C4-2B (cell line): ENCODE measurements at regions not wholly inside any gene's neighbourhood (a gene's known extent, or its start where the extent isn't known, plus 50 kb on each side); places are given as distances from the start of the nearest gene placed in this dataset.

Source experiments
- CTCF ChIP-seq: fragments of 450-650 bp; conservative IDR thresholded peaks from 2 replicates; pipeline ENCODE4 v1.5.1; 2017; ENCODE audit warnings: mild to moderate bottlenecking
- ZFX ChIP-seq: fragments of 450-650 bp; IDR thresholded peaks from 2 replicates; pipeline ENCODE4 v1.6.1; 2017

GRCh38 chr10:88219753-88220152 is 356.3 kb downstream of the PTEN start:
- TF ChIP-seq CTCF (no peak), ZFX (no peak)
